ENCODE measurements at regions not wholly inside any gene's neighbourhood (a gene's known extent, or its start where the extent isn't known, plus 50 kb on each side); places are given as distances from the start of the nearest gene placed in this dataset.
"Not testable (repeated sequence)": the region's sequence is repeated elsewhere in the genome, so short reads cannot be mapped to it uniquely, and the experiment has no call there.

DNA sequence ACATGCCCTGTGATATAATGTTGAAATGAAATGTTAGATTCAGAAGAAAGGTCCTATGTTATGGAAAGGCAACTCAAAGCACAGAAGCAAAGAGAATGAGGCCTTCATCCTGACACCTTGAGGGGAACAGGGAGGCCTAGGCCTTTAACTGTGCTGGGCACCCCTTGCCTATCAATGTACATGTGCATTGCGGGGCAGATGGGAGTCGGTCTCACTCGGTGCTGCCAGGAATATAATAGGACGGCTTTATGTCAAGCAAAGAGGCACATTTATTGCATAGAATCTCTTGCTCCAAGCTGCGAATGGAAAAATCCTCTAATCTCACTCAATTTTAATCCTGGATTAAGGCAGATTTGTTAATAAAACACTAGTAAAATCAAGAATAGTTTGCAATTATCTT lies 301.0 kb upstream of the SOX14 start:
- DNase-seq, result no peak

GRCh38 chr3:137464341-137464740 lies 299.8 kb upstream of the SOX14 start:
- no peak for DNase-seq

DNA sequence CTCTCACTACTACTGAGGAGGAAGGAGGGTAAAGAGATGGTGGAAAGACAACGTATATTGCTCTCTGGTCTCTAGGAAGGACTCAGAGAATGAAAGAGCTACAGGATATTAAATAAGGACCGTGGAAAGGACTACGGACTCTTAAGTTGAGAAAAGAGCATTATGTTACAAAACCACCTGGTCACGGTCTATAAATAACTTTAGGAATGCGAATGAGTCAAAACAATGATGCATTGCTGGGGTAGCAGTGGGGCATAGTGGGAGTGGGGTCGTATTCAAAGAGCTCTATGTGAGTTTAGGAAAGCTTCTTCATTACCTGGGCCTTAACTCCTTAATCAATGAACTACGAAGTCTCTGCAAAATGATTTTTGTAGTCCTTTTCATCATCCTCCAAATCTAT lies 295.7 kb upstream of the SOX14 start:
- no peak for DNase-seq

- no peak for DNase-seq
Measured at GRCh38 chr3:137469263-137469662, 294.9 kb upstream of the SOX14 start.

DNA sequence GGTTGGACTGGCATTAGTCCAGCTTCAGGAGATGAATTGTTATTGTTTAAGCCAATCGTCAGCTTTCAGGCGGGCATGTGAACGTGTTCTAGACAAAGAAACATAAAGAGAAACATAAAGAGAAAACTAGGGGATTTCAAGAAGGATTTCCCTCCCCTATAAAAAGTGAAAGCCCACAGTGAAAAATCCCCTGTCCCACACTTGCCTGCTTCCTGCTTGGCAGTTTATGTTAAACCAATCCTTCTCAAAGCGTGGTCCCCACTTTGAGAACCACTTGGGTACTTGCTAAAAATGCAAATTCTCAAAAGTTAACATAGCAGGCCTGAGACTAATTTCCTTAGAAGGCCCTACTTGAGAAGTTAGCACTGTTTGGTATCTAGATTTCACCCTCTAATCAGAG lies 293.0 kb upstream of the SOX14 start:
- DNase-seq, result no peak

DNA sequence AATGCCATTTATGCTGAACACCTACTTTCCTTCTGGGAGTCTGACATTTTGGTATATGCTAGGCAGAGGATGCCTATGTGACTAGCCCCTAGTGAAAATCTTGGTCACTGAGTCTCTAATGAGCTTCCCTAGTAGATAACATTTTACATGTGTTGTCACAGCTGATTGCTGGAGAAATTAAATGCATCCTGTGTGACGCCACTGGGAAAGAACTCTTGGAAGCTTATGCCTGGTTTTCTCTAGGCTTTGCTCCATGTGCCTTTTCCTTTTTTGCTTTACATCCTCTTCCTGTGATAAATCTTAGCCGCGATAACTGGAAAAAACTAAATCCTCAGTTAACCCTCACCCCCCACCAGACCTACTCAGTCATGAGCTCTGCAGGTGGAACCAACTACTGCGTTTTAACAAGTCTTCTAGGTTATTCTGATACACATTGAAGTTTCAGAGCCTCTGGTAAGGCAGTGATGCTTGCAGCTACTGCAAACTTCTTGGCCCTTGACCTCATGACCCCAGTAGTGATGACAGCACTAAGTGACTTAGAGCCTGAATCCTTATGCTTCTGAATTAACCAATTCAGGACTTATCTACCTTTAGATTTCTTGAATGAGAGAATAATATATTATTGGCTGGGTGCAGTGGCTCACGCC lies 292.4 kb upstream of the SOX14 start:
- no peak for DNase-seq

- DNase-seq, result no peak
Measured at GRCh38 chr3:137477614-137478013, 286.5 kb upstream of the SOX14 start.

- DNase-seq, result no peak
Measured at GRCh38 chr3:137509354-137510045, 254.6 kb upstream of the SOX14 start.

DNA sequence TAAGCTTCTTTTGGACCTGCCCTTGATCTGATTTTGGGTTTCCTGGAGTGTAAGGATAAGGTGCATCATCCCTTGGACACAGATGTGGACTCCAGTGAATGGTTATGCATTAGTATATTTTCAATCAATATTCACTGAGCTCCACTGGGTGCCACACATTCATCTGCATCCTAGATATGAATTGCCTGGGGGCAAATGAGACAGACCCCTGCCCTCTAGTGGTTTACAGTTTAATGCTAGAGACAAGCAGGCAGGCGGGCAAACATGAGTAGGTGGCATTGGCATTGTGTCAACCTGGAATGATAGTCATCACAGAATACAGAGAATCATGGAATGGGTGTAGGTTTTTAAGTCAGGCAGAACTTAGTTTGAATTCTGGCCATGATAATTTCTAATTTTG lies 252.5 kb upstream of the SOX14 start:
- DNase-seq, result no peak

GRCh38 chr3:137514853-137515252 lies 249.3 kb upstream of the SOX14 start:
- DNase-seq, result no peak

- no peak for DNase-seq
Measured at GRCh38 chr3:137519602-137520001, 244.5 kb upstream of the SOX14 start.

GRCh38 chr3:137524751-137525150 lies 239.4 kb upstream of the SOX14 start:
- no peak for DNase-seq

- DNase-seq, result no peak
Measured at GRCh38 chr3:137525471-137525870, 238.6 kb upstream of the SOX14 start.

DNA sequence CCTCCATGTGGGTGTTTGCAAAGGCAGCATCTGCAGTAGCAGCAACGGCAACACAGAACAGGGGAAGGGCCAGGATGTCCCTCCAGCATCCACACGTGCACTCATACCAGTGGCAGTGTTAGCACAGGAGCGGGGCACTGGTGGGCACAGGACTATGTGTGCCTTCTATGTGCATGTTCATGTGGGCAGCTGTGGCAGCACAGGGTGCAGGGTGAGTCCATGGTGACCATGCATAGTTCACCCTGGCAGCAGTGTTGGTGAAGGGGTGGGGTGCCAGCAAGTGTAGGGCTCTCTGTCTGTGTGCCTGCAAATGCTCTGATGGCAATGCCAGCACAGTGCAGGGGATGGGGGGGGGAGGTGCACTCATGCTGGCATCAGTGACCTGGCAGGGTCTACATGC lies 222.1 kb upstream of the SOX14 start:
- DNase-seq, result no peak

DNA sequence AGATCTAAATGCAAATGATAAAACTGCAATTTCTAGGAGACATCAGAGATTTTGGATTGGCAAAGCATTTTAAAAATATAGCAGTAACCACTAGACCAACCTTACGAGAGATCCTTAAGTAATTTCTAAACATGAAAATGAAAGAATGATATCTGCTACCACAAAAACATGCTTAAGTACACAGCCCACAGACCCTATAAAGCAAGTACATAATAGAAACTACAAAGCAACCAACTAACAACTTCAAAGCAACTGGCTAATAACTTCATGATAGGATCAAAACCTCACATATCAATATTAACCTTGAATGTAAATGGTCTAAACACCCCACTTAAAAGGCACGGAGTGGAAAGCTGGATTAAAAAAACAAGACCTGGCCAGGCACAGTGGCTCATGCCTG lies 209.9 kb upstream of the SOX14 start:
- no peak for DNase-seq

GRCh38 chr3:137568880-137569279 lies 195.2 kb upstream of the SOX14 start:
- DNase-seq, result no peak

DNA sequence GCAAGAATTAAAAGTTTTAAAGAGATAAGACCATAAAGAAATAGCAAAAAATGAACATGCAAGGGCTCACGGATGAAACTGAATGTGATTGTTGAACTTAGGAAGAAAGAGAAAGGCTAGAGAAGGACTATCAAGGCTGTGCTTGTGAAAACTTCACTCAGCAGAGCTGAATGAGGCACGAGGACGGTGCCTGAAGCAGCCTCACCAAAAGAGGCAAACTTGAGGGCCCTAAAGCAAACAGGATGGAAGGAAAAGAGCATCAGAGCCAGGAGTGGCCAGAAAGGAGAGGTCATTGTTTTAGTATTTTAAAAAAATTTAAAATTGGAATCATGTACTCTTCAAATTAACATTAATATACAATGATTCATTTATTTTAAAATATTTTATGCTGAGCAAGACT lies 191.2 kb upstream of the SOX14 start:
- DNase-seq, result no peak

GRCh38 chr3:137582484-137582883 lies 181.6 kb upstream of the SOX14 start:
- DNase-seq, result no peak

GRCh38 chr3:137583256-137583655 lies 180.9 kb upstream of the SOX14 start:
- no peak for DNase-seq

GRCh38 chr3:137588871-137589270 lies 175.2 kb upstream of the SOX14 start:
- DNase-seq, result no peak

GRCh38 chr3:137595415-137595814 lies 168.7 kb upstream of the SOX14 start:
- DNase-seq, result not testable (repeated sequence)

DNA sequence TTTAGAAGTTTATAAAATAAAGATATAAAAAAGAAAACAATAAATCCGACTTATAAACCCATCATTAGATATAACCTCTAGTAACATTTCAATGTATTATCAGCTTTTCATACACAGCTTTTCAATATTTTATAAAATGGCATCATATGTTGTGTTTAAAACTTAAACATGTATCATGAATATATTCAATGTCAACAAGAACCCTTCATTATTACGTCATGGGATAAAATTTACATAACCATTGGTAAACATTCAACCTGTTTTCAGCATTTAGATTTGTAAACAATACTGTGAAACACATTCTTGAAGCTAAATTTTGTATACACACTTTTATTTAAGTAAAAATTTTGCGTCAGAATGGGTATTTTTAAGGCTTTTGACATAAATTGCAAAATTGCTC lies 153.4 kb upstream of the SOX14 start:
- DNase-seq, result no peak

GRCh38 chr3:137612291-137612690 lies 151.8 kb upstream of the SOX14 start:
- no peak for DNase-seq

DNA sequence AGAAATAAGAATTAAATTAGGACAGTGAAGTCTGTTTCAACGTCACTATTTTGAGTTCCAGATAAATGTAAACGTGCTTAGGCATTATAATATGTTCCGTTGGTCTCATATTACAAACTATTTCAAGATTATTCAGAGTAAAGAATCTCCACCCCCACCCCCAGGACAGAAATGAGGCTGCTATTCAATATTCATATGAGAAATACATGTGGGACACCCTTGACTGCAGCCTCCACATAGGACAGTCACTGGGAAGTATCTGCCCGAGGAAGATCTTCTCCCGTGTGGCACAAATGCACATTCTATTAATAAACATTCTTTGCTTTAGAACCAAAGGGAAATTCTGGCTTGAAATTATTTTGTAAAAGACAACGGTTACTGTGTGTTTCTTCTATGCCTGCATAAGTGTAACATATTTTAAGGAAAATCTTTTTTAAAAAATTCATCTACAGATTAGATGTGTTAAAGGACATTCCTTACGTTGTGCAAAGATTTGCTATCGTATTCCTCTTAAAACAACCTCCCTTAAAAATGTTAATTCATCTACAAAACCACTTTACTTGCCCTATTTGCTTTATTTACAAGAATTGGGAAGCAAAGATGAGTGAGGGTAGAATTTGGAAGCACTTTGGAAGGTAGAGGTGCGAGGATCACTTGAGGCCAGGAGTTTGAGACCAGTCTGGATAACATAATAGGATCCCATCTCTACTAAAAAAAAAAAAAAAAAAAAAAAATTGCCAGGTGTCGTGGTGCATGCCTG lies 148.3 kb upstream of the SOX14 start:
- no peak for DNase-seq
